H4 (cell line): ENCODE measurements at regions not wholly inside any gene's neighbourhood (a gene's known extent, or its start where the extent isn't known, plus 50 kb on each side); places are given as distances from the start of the nearest gene placed in this dataset.

ENCODE experiments used
- DNase-seq: peaks from one replicate; pipeline ENCODE4 v3.0.0-alpha.2; 2015; ENCODE audit warnings: low spot score

GRCh38 chr18:42268186-42268725 is 313.2 kb downstream of the PIK3C3 start:
- no peak for DNase-seq

DNA sequence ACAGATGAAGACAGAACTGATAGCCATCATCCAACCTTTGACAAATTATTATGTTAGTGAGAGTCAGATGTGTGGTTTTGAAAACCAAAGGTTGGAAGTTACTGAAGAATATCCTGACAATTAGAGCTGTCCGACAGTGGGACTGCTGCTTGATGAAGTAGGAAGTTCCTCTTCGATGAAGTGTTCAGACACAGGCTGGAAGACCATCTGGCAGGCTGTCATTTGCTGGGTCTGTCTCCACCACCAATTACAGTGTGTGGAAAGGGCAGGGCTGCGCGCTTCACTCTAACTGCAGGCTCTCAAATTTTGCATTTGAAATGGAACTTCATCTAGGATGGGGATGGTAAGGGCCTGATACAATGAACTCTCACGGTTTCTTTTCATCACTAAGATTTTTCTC is 313.8 kb downstream of the PIK3C3 start:
- no peak for DNase-seq

DNA sequence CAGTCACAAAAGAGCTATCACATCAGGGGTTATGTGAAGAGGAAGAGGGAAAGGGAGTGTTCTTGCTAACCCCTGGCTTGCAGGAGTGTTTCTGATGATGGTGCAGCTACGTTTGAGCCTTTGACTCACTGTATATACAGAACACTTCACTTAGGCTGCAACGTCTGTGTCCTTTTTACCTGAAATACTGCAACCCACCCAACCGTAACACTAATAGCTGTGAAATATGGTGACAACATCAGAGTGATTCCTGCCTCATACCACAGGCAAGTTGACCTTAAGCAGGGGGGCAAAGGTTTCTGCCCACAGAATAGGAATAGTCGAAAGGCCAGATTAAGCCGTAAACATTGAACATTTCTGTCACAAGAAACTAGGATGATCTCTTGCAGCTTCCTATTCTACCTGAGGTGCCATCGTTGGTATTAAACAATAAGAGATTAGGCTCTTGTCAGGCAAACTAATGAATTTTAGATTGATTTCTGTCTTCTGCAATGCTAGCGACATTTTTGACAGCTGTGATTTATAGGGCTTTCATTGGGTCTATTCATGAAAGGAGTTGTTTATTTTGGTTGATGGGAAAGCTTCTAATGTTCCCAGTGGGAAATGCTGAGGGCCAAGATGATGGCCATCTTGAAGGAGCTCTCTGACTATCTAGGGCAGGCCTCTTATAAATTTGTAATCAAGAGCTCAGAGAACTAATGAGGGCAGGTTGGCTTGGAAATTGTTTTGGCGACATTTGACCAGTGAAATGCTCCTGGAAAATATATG is 316.8 kb downstream of the PIK3C3 start:
- no peak for DNase-seq

GRCh38 chr18:42274488-42275137 is 319.6 kb downstream of the PIK3C3 start:
- no peak for DNase-seq

- DNase-seq = no peak
Measured at GRCh38 chr18:42275138-42275535, 320.1 kb downstream of the PIK3C3 start.

DNA sequence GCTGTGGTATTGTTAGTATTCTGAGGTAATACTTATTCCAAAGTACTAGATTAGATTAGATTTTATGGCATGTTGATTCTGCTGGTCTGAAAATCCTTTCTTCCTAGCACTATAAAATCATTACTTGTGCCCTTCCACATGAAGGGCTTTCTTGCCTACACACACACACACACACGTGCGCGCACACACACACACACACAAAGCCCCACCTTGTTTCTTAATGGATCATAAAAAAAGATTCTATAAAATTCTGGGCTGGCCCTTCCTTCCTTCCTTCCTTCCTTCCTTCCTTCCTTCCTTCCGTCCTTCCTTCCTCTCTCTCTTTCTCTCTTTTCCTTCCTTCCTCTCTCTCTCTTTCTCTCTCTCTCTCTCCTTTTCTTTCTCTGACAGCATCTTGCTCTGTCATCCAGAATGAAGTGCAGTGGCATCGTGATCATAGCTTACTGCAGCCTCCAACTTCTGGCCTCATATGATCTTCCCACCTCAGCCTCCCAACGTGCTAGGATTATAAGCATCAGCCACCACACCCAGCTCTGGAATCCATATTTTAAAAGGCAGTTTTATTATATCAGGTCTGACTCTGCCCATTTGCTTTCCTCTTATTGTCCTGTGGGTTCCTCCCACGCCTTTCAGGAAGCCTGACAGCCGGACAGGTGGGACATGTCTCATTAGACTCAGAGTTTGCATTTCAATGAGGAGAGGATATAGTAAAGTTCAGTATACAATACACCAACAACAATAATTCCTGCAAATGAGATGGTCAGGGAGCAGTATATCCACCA is 321.1 kb downstream of the PIK3C3 start:
- DNase-seq = no peak

GRCh38 chr18:42281124-42281523 is 326.1 kb downstream of the PIK3C3 start:
- no peak for DNase-seq

GRCh38 chr18:42281851-42282250 is 326.8 kb downstream of the PIK3C3 start:
- no peak for DNase-seq

DNA sequence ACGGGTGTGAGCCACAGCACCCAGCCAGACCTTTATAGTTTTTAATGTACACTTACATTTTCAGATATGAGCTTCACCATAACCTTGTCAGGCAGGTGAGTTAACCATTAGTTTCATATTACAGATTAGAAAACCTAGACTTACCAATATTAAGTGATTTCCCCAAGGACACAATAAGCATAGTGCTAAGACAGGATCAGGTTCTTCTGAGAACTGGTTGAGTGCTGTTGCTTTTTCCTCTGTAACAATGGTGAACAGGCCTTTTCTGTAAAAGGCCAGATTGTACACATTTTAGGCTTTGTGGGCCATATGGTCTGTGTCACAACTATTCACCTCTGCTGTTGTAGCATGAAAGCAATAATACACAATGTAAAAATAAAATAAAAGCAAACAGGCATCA is 332.0 kb downstream of the PIK3C3 start:
- DNase-seq = no peak

GRCh38 chr18:42288129-42288528 is 333.1 kb downstream of the PIK3C3 start:
- DNase-seq = no peak

GRCh38 chr18:42289526-42289925 is 334.5 kb downstream of the PIK3C3 start:
- no peak for DNase-seq

- DNase-seq = no peak
Measured at GRCh38 chr18:42290318-42291307, 335.6 kb downstream of the PIK3C3 start.

- no peak for DNase-seq
Measured at GRCh38 chr18:42292654-42293053, 337.6 kb downstream of the PIK3C3 start.

GRCh38 chr18:42296192-42296591 is 341.2 kb downstream of the PIK3C3 start:
- no peak for DNase-seq

- DNase-seq = no peak
Measured at GRCh38 chr18:42296723-42297122, 341.7 kb downstream of the PIK3C3 start.

DNA sequence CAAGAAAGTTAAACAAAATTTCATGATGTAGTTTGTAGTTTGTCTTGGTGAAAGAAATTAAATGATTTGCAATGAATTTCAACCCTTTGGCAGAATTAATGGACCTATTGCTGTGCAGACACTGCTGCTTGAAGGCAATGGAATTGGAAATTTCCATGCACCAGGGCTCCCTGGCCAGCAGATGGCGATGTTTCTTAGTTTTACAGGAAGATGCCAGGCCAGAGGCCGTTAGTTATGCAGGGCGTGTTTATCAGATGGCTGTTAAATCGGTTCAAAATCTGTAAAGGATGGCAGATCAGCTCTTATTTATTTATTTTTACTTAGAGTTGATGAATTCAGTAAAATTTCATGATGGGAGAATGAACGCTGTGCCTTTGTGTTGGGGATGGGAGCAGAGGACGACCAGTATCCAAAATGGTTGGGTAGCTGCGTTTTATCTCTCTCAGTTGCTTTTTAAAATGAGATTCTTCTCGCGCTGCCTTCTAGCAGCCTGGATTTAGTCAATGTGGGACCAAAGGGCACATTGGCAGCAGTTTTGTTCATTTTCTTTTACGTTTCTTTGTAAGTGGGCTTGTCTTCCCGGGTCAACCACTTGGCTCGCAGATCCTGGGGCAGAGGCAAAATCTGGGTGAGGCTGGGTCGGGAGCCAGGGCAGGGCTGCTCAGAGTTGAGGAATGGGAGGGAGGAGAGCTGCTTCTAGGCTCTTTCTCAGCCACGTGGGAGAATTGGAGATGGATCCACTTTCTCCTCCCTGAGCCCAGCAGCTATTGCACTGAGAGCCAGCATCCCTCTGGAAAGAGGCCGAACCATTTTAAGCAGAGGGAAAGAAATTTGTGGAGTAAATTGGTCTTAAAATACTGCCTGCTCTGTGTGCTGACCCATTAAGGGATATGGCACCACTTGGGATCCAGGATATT is 344.0 kb downstream of the PIK3C3 start:
- peak; percentile 60 for DNase-seq

- DNase-seq = no peak
Measured at GRCh38 chr18:42305869-42306593, 351.0 kb downstream of the PIK3C3 start.

DNA sequence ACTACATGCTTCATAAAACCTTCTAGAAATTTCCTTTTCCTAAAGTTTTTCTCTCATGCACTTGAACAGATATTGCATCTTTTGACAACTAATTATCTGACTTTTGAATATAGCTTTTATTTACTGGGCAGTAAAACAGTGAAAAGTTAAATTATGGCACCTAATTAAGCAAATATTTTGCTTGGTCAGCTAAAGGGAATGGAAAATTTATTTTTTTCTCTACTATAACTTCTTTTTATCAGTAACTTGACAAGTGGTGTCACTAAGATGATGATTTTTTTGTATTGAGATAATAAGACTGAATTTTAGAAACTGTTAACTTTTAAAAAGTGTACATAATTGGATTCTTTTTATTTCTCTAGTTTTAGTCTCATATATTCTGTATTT is 351.6 kb downstream of the PIK3C3 start:
- no peak for DNase-seq

- no peak for DNase-seq
Measured at GRCh38 chr18:42310956-42311355, 355.9 kb downstream of the PIK3C3 start.
